Stimulated activated naive CD4-positive, alpha-beta T cell treated with Interleukin-2 at 50 U/mL for 16 hours (primary cell): ENCODE measurements at regions not wholly inside any gene's neighbourhood (a gene's known extent, or its start where the extent isn't known, plus 50 kb on each side); places are given as distances from the start of the nearest gene placed in this dataset.
"Not testable (repeated sequence)": the region's sequence is repeated elsewhere in the genome, so short reads cannot be mapped to it uniquely, and the experiment has no call there.

Source experiments
- DNase-seq: peaks from one replicate; lab custom pipeline; 2025; lab: John Stamatoyannopoulos, UW

DNA sequence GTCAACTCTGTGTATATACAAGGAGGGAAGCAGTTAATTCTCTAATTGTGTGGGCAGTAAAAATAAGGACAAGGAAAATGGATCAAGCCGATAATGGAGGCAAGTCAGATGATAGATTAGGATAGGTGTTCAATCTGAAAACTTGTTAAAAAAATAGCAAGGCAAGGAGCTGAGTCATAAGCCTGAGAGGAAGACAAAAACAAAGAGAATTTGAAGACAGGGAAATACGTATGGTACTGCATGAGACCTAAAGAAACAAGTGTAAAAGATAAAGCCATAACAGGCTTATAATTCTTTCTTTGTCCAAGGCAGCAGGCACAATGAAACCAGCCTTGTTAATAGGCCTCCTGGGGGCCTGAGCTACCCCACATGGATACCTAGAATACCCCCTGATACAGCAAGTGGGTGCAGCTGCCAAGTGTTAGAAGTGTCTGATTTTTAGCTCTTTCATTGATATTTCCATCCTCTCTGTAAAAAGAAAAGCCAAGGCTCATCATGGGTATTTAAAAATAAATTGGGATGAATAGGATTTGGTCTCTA, 1570.6 kb upstream of the LRRTM3 start:
- no peak for DNase-seq

DNA sequence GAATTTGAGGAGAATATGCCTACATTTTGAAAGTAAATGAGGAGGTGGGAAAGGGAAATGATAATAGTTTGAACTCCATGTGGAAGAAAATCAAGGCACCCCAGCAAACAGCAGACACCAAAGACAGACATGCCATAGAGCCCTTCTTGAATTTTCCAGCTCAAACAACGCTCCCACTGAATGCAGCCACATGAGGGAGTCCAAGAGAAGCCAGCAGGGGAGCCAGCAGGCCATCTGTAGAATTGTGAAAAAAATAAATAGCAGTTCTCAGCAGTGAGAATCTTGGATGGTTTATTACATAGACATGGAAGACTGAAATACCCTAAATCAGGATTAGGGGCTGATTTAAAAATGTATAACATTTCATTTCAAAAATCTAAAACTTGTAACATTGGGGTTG, 1567.3 kb upstream of the LRRTM3 start:
- no peak for DNase-seq

- DNase-seq = no peak
Observed at GRCh38 chr10:65360497-65360896, 1565.3 kb upstream of the LRRTM3 start.

DNA sequence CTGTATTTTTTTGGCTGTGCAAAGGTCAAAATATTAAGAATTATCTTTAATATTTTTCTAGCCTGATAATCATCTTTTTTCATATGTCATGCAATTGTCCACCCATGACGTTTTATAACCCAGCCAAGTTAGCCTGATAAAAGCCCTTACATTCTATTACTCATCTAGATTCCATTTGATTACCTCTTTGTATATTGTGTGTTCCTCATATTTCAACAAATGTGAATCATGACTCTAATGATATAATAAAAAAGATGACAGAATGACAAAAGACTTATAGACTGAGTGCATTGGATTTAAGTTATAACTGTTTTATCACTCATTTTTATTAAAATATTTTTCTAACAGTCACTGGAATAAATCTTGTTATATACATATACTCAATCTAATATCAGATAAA, 1560.0 kb upstream of the LRRTM3 start:
- no peak for DNase-seq

DNA sequence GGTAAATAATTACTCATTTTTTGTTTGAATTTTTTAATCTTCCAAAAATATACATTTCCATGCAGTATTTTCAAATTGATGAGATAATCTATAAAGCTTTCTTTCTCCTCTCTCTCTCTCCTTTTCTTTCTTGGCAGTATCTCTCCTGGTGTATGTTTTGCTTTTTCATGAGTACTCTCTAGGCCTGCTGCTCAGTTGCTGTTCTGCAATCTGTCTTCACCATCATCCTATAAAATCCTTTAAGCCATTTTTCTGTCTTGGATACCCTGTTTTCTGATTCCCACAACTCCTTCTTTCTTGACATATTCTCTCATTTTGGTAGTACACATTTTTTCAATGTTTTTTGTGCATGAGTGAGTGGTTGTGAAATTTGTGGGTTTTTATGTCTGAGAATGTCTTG, 1558.1 kb upstream of the LRRTM3 start:
- DNase-seq = no peak

DNA sequence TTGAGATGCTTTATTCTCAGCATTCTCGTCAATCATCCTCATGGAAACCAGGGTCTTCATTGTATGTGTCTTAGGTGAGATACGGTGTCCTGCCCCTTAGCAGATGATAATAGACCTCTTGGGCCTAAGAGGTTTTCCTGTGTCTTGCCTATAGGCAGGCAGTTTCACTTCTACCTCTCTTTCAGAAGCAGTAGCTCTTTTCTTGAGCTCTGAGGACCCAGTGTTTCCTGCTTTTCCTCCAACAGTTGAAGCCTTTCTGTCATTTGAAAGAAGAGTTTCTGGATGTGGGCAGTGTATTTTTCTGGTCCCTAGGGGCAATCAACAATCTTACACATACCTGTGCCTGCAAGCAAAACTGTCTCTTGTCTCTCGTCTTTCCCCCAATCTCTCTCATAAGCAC, 1550.3 kb upstream of the LRRTM3 start:
- DNase-seq = no peak

DNA sequence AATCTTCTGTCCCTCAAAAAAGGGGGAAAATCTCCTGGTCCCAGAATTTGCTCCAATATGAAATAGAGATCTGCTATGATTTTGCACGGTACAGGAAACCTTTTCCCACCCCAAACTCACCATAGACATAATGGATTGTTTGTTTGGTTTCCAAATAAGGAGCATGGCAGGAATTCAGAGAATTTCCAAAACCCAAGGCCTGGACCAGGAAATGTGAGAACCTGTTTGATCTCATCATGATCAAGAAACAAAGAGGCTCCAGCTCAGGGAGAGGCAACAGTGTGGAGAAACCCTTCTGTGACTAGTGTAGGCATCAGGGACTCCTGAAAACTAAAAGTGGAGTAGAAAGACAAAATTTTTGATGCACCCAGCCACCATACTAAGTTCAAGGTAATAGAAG, 1548.1 kb upstream of the LRRTM3 start:
- no peak for DNase-seq

- DNase-seq = no peak
Observed at GRCh38 chr10:65394502-65395297, 1531.1 kb upstream of the LRRTM3 start.

DNA sequence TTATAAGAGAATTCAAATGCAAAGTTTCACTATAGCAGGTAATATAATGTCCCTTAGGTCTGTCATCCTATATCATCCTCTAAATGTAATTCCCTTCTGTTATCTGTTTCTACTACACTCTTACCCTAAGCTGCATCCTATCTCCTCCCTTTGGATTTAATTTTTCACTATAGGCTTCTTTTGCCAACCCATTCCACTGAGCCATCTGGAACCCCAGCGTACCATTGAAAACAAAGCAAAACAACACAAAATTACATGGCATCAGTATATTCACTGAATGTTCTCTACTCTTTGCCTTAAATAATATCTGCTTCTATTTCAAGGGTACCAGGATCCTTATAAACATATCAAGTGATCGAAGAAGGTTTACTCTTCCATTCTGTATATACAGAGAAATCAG, 1530.2 kb upstream of the LRRTM3 start:
- DNase-seq = no peak

DNA sequence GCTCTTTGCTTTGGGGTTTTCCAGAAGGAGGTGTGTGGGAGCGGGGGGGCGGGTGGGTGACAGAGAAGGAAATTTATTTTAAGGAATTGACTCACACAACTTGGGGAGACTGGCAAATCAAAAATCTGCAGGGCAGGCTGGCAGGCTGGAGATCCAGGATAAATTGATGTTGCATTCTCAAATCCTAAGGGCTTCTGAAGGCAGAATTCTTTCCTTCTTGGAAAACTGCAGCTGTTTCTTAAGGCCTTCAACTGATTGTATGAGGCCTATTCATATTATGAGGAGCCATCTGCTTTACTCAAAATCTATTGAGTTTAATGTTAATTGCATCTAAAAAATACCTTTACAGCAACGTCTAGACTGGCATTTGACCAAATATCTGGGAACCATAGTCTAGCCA, 1528.8 kb upstream of the LRRTM3 start:
- no peak for DNase-seq

DNA sequence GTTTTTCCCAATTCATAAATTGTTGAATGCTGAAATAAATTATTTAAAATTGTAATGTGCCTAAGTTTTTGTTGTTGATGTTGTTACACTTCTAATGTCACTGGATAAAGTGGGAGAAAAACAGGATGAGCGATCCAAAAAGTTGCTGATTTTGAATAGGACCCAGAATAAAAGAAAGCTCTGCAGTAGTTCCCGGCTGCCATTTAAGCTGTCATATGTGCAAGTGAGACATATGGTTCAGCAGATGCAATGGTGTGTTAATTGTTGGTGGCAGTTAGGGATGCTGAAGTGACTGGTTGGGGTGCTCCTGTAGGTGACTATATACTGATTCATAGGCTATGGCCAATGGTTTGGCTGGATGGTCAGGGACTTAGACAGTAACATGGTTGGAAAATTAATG, 1517.4 kb upstream of the LRRTM3 start:
- DNase-seq = no peak

- DNase-seq = no peak
Observed at GRCh38 chr10:65413001-65413400, 1512.8 kb upstream of the LRRTM3 start.

GRCh38 chr10:65415318-65415717, 1510.5 kb upstream of the LRRTM3 start:
- no peak for DNase-seq

DNA sequence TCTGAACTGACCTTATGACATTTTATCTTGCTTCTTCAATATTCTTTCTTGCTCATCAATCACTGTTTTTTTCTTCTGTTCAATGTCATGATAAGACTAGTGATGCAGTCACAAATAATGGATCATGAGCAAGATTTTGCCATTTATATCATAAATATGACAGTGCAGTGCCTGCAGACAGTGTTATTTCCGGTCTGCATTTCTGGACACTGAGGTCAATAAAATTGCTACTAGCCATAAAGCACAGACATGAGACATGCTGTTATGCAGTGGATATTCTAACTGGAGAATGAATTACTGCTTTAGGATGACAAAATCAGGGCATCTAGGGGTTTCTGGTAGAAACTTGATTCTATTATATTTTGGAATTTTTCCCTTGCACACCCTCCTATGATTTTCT, 1509.7 kb upstream of the LRRTM3 start:
- DNase-seq = no peak

GRCh38 chr10:65419629-65420028, 1506.2 kb upstream of the LRRTM3 start:
- DNase-seq = no peak

GRCh38 chr10:65423043-65423442, 1502.8 kb upstream of the LRRTM3 start:
- no peak for DNase-seq

DNA sequence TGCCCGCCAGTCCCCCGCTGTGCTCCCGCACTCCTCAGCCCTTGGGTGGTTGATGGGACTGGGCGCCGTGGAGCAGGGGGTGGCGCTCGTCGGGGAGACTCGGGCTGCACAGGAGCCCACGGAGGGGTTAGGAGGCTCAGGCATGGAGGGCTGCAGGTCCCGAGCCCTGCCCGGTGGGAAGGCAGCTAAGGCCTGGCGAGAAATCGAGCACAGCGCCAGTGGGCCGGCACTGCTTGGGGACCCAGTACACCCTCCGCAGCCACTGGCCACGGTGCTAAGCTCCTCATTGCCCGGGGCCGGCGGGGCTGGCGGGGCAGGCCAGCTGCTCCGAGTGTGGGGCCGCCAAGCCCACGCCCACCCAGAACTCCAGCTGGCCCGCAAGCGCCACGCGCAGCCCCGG, 1496.5 kb upstream of the LRRTM3 start:
- not testable (repeated sequence) for DNase-seq

DNA sequence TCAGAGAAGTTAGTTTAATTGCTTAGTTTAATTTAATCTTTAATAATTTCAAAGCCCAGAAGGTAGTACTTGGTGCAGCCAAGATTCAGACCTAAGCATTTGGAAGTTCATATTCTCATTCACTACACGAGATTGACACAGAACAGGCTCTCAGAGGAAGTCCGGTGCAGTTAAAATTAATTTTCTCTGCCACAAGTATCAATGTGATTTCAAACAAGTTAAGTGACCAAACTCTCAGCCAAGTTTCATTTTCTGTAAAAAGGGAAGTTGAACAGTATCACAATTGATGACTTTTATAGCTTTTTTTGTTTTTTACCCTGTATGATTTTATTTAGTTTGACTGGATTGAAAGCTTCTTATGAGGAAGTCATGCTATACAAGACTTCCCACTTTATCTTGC, 1494.9 kb upstream of the LRRTM3 start:
- DNase-seq = no peak

DNA sequence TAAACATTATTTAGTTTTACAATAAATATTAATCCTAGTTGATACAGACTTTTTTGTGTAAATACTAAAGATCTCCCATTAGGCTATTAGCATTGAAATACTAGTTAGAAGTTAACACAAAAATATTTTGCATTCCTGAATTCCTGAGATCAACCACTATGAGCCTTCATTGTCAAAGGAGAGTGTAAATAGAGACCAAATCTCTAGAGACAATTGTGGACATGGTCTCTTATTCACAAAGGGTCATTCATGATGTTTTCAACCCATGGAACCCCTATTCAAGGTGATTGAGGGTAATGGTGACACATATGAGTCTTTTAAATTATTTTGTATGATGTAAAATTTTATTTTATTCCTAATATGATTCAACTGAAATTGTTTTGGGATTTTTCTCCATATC, 1454.8 kb upstream of the LRRTM3 start:
- DNase-seq = no peak

DNA sequence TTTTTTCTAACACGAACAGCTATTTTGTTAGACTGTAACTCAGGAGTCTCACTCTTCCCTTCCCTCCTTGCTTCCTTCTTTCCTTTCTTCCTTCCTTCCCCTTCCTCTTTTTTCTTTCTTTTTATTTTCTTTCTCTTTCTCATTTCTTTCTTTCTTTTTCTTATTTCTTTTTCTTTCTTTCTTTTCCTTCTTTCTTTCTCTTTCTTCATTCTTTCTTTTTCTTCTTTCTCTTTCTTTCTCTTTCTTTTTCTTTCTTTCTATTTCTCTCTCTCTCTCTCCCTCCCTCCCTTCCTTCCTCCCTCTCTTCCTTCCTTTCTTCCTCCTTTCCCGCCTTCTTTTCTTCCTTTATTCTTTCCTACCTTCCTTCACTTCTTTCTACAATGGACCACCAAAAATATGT, 1443.0 kb upstream of the LRRTM3 start:
- DNase-seq = no peak

- no peak for DNase-seq
Observed at GRCh38 chr10:65491799-65492198, 1434.0 kb upstream of the LRRTM3 start.

DNA sequence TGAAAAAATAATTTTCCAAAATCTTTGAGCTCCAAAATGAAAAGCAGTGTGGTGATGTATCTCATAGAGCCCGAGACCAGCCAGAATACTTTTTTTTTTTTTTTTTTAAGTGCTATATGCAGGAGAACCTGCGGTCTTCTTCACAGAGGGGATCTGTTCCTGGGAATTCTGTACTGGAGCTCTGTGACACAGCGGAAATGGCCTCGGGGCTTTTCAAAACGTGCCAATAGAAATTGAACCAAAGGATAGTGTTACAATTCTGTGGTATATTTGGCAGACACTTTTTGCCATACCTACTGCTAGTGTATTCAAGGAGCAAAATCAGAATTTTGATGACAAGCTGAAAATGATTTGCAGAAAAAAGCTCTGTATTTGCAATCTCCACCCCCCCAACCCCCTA, 1429.3 kb upstream of the LRRTM3 start:
- no peak for DNase-seq

DNA sequence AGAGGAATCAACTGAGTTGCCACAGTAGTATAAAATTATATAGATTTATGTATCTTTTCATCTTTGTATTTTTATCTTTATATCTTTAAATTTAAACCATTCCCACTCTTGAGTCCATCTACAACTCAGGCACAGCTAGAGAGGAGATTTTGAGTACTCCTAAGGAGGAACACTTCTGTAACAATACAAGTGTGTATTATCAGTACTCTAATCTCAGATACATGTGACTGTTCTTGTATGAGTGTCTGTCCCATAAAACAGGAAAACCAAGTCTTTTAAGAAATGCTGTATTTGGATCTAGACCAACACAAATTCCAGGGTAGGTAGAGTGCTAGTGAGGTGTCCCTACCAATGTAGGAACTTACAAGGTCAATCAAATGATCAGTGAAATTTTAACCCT, 1428.0 kb upstream of the LRRTM3 start:
- DNase-seq = no peak

DNA sequence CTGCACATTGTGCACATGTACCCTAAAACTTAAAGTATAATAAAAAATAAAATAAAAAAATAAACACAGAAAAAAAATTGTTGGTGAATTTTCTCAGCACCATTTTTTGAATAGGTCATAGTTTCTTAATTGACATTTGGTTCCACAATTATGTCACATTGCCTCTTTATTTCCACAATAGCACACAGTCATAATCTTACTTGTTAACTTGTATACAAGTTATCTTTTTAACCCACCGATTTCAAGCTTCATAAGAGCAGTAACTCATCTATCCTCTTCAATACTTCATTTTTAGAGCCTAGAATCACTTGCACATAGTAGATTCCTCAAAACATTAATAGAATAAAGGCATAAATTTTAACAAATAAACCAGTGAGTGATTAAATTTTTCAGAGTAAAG, 1425.1 kb upstream of the LRRTM3 start:
- DNase-seq = no peak
